Endodermal cell (in vitro differentiated cells): ENCODE measurements at regions not wholly inside any gene's neighbourhood (a gene's known extent, or its start where the extent isn't known, plus 50 kb on each side); places are given as distances from the start of the nearest gene placed in this dataset.
"Not testable (repeated sequence)": the region's sequence is repeated elsewhere in the genome, so short reads cannot be mapped to it uniquely, and the experiment has no call there.

Experiments
- DNase-seq: peaks from one replicate; pipeline ENCODE4 v3.0.0-alpha.2; 2017
- H3K27ac ChIP-seq: 2 replicates; pipeline ENCODE4 v1.5.1; 2013; ENCODE audit warnings: mild to moderate bottlenecking, low read depth, low read length, moderate library complexity
- H3K27me3 ChIP-seq: 2 replicates; pipeline ENCODE4 v1.6.1; 2013; ENCODE audit warnings: mild to moderate bottlenecking, low read length, moderate library complexity; ENCODE audit not compliant: insufficient read depth, control insufficient read depth, poor library complexity, severe bottlenecking
- H3K36me3 ChIP-seq: 2 replicates; pipeline ENCODE4 v1.7.0; 2013; ENCODE audit warnings: mild to moderate bottlenecking, low read length, moderate library complexity; ENCODE audit not compliant: control insufficient read depth, insufficient read depth
- H3K4me1 ChIP-seq: one replicate; pipeline ENCODE4 v1.7.0; 2013; ENCODE audit warnings: low read length; ENCODE audit not compliant: control insufficient read depth, insufficient read depth
- H3K4me3 ChIP-seq: 2 replicates; pipeline ENCODE4 v1.5.1; 2013; ENCODE audit warnings: mild to moderate bottlenecking, low read length, moderate library complexity
- H3K9ac ChIP-seq: 2 replicates; pipeline ENCODE4 v1.6.1; 2013; ENCODE audit warnings: mild to moderate bottlenecking, low read length, moderate library complexity; ENCODE audit not compliant: poor library complexity, severe bottlenecking; ENCODE audit errors: extremely low read depth
- H3K9me3 ChIP-seq: 2 replicates; pipeline ENCODE4 v1.6.1; 2013; ENCODE audit warnings: mild to moderate bottlenecking, low read length, moderate library complexity; ENCODE audit not compliant: control insufficient read depth
- H3K27ac Mint-ChIP-seq: 2 replicates; pipeline ENCODE4 v1.8.0; 2020; ENCODE audit warnings: mixed read lengths
- H3K27me3 Mint-ChIP-seq: 2 replicates; pipeline ENCODE4 v1.8.0; 2021; ENCODE audit warnings: mild to moderate bottlenecking, mixed read lengths; ENCODE audit not compliant: insufficient read depth
- H3K36me3 Mint-ChIP-seq: 2 replicates; pipeline ENCODE4 v1.8.0; 2020; ENCODE audit warnings: low read depth, mixed read lengths
- H3K4me1 Mint-ChIP-seq: 2 replicates; pipeline ENCODE4 v1.8.0; 2020; ENCODE audit warnings: mixed read lengths
- H3K4me3 Mint-ChIP-seq: 2 replicates; pipeline ENCODE4 v1.8.0; 2020; ENCODE audit warnings: mild to moderate bottlenecking, moderate library complexity, mixed read lengths
- H3K9me3 Mint-ChIP-seq: 2 replicates; pipeline ENCODE4 v1.8.0; 2020; ENCODE audit warnings: mild to moderate bottlenecking, mixed read lengths
- WGBS, 2 experiments: methylation state at CpG; one replicate each; pipeline versions ENCODE4 v1.1.5 to v1.1.7; 2013; ENCODE audit warnings: missing lambda C conversion rate in 2 of 2, mixed read lengths in 1 of 2; ENCODE audit not compliant: insufficient coverage in 1 of 2, insufficient read length in 1 of 2; 5-methylcytosine and 5-hydroxymethylcytosine counted together

GRCh38 chr22:12036802-12037201 is 3491.2 kb upstream of the OR11H1 start:
- H3K9me3 Mint-ChIP-seq: peaks cover 67% of the 10 kb centered on the region
- not testable (repeated sequence) for H3K27ac Mint-ChIP-seq, H3K4me3 ChIP-seq, DNase-seq, H3K9me3 ChIP-seq, H3K9ac ChIP-seq, H3K36me3 ChIP-seq, H3K27me3 Mint-ChIP-seq, H3K4me3 Mint-ChIP-seq, H3K36me3 Mint-ChIP-seq, H3K27me3 ChIP-seq, H3K4me1 Mint-ChIP-seq, H3K4me1 ChIP-seq, H3K27ac ChIP-seq
- WGBS, 2 experiments: 69% methylated on average over 5 of the region's 5 CpGs; no CpG with 5 or more reads in 1 of the 2 experiments
